A673 (cell line): ENCODE measurements at regions not wholly inside any gene's neighbourhood (a gene's known extent, or its start where the extent isn't known, plus 50 kb on each side); places are given as distances from the start of the nearest gene placed in this dataset.

Source experiments
- EZH2 ChIP-seq: fragments of 200-600 bp; sonication (generic); IDR thresholded peaks from 2 replicates; pipeline ENCODE4 v1.6.1; 2017; ENCODE audit warnings: borderline replicate concordance, low read depth, mild to moderate bottlenecking, mixed read lengths, antibody characterized with exemption, low read length; ENCODE audit not compliant: poor library complexity, severe bottlenecking
- TF ChIP-seq, protein P1 (sequence below): fragments of 300-800, 200-600 bp; sonication (generic); conservative IDR thresholded peaks from 2 replicates; pipeline ENCODE4 v1.5.1; 2017; ENCODE audit warnings: low read depth, mild to moderate bottlenecking, antibody characterized with exemption, low read length, moderate library complexity, mixed read lengths

DNA sequence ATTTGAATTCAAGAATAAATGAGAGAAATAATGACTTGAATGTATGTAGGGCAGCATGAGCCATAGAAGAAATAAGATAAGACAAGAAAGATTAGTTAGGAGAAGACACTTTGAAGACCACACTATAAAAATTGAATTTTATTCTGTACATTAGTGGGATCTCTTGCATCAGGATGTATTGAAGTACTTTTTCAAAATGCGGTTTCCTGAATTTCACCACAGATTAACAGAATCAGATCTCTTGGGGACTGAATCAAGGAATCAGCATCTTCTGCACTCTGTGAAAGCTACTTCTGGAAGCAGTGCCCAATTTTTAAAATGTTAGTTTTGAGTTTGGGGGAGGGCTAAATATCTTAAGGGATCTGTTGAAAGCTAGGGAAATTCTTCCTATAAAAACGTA lies 763.9 kb upstream of the GOLIM4 start:
- TF ChIP-seq, protein P1, sequence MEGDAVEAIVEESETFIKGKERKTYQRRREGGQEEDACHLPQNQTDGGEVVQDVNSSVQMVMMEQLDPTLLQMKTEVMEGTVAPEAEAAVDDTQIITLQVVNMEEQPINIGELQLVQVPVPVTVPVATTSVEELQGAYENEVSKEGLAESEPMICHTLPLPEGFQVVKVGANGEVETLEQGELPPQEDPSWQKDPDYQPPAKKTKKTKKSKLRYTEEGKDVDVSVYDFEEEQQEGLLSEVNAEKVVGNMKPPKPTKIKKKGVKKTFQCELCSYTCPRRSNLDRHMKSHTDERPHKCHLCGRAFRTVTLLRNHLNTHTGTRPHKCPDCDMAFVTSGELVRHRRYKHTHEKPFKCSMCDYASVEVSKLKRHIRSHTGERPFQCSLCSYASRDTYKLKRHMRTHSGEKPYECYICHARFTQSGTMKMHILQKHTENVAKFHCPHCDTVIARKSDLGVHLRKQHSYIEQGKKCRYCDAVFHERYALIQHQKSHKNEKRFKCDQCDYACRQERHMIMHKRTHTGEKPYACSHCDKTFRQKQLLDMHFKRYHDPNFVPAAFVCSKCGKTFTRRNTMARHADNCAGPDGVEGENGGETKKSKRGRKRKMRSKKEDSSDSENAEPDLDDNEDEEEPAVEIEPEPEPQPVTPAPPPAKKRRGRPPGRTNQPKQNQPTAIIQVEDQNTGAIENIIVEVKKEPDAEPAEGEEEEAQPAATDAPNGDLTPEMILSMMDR: no peak
- TF ChIP-seq EZH2: no peak
